Iris pigment epithelial cell (primary cell): ENCODE measurements at regions not wholly inside any gene's neighbourhood (a gene's known extent, or its start where the extent isn't known, plus 50 kb on each side); places are given as distances from the start of the nearest gene placed in this dataset.
"Not testable (repeated sequence)": the region's sequence is repeated elsewhere in the genome, so short reads cannot be mapped to it uniquely, and the experiment has no call there.

Experiments
- DNase-seq: peaks from one replicate; pipeline ENCODE4 v3.0.0-alpha.2; 2011; ENCODE audit warnings: low read depth

GRCh38 chr2:35548171-35548570 lies 807.4 kb upstream of the CRIM1 start:
- peak; percentile 94 for DNase-seq

DNA sequence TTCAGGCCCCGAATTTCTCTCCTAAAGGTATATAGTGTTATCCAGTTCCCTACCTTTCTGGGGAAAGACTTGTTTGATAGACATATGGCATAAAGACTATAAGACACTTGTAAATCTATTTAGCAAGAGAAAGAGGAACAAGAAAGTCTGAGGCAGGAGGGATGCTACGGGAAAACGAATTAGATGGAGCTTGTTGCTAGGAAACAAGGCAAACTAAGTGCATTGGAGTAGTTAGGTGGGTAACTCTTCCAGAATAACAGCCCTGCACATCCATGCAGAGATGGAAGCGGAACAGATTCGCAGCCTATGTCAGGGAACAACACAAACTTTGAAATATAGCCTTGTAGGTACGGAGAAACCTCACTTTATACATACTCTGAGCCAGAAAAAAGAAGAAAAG lies 810.3 kb upstream of the CRIM1 start:
- no peak for DNase-seq

- peak; percentile 38 for DNase-seq
Measured at GRCh38 chr2:35538796-35539195, 816.8 kb upstream of the CRIM1 start.

DNA sequence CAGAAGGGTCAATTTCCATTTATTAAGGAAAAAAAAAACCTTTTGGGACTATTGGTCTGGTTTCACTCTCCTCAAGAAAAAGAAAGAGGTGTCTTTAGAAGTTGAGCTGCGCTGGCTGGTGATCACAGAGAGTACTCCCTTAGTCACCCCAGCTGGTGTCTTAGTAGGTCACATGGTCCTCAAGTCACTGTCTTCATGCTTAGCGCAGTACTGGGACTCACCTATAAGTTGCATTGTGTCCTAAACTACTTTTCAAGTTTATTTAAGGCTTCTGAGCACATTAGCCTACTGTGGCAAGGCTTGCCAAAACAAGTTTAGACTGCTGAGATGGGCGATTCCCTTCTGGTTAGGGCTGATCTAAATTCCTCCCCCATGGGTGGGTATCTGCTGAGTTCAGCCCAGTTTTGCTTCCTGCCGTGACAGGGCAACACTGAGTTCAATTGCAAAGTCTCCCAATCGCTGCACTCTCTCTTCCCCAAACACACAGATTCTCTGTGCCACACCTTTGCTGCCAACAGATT lies 824.9 kb upstream of the CRIM1 start:
- no peak for DNase-seq

DNA sequence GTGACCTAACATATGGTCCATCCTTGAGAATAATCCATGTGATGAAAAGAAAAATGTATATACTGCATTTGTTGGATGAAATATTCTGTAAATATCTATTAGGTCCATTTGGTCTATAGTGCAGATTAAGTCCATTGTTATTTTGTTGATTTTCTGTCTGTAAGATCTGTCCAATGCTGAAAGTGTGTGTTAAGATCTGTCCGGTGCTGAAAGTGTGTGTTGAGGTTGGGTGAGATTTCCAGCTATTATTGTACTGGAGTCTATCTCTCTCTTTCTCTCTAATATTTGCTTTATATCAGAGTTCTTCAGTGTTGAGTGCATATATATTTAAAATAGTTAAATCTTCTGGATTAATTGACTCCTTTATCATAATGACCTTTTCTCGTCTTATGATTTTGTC lies 828.8 kb upstream of the CRIM1 start:
- peak; percentile 31 for DNase-seq

GRCh38 chr2:35522450-35522849 lies 833.1 kb upstream of the CRIM1 start:
- no peak for DNase-seq

GRCh38 chr2:35510636-35511035 lies 844.9 kb upstream of the CRIM1 start:
- peak; percentile 14 for DNase-seq

DNA sequence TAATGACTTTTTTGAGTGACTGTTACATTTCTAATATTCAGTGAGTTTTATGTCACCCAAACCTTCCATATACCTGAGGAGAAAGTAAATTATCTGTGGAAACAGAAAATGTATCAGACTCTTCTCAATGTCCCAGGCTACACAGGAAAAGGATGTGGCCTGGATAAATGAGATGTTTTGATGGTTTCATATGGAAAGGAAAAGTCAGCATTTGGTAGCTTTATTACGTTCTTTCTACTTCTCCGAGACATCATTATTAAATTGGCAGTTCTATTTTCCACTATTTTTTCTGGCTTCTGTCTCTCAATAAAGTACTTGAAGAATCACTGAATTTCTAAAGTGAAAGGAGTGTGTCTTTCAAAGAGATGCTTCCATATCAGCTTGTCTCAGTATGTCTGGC lies 847.0 kb upstream of the CRIM1 start:
- no peak for DNase-seq

- no peak for DNase-seq
Measured at GRCh38 chr2:35504419-35504818, 851.2 kb upstream of the CRIM1 start.

DNA sequence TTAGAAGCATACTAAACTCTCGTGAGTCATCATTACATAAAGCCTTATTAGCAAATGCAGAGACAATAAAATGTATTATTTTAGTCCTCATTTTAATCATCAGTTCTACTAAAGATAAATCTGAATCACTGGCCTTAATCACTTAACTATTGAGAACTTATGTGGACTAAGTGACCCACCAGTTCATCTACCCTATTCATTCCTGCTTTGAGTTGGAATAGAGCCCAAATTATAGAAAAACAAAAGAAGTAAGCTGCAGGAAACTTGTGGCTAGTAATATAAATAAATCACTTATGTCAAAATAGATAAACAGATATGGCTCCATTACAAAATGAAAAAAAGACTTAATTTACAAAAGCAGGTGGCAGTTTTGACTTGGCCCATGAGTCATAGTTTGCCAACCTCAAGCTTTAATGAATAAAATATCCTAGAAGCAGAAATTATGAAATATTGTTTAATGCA lies 851.8 kb upstream of the CRIM1 start:
- peak; percentile 42 for DNase-seq

- no peak for DNase-seq
Measured at GRCh38 chr2:35503311-35503710, 852.3 kb upstream of the CRIM1 start.

- peak; percentile 23 for DNase-seq
Measured at GRCh38 chr2:35501076-35501475, 854.5 kb upstream of the CRIM1 start.

- no peak for DNase-seq
Measured at GRCh38 chr2:35496022-35496421, 859.6 kb upstream of the CRIM1 start.

DNA sequence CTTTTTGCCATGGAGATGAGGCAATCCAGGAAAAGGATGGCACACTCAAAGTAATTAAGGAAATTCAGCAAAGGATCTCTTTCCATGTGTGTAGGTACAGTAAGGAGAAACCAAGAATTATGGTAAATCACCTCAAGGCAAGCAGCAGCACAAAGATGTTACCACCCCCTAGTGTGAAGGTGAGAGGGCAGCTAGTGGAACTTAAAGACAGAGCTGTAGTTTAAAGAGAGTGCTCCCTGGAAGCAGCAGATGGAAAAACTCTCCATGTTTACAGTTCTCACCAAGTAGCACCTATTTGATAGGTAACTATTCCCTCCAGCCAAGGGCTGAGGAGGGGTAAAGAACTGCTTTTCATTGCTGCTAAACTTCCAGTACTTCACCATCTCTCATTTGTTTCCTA lies 860.4 kb upstream of the CRIM1 start:
- DNase-seq: no peak

- not testable (repeated sequence) for DNase-seq
Measured at GRCh38 chr2:35478121-35478520, 877.5 kb upstream of the CRIM1 start.

DNA sequence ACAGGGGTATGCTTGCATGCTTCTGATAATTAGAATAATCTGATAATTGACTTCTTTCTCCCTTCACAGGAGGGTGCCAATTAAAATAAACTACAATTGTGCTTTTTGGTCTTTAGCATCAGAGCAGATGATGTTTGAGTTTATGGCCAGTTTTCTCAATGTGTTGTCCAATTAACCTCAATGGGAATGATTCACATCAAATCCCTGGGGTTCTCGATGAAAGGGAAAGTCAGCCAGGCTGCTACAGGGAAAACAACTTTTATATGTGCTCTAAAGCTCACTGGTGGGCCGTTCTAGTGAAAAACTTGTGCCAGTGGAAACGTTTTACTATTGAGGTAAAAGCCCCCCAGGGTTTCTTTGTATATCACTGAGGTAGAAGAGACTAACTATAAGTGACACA lies 887.3 kb upstream of the CRIM1 start:
- no peak for DNase-seq

DNA sequence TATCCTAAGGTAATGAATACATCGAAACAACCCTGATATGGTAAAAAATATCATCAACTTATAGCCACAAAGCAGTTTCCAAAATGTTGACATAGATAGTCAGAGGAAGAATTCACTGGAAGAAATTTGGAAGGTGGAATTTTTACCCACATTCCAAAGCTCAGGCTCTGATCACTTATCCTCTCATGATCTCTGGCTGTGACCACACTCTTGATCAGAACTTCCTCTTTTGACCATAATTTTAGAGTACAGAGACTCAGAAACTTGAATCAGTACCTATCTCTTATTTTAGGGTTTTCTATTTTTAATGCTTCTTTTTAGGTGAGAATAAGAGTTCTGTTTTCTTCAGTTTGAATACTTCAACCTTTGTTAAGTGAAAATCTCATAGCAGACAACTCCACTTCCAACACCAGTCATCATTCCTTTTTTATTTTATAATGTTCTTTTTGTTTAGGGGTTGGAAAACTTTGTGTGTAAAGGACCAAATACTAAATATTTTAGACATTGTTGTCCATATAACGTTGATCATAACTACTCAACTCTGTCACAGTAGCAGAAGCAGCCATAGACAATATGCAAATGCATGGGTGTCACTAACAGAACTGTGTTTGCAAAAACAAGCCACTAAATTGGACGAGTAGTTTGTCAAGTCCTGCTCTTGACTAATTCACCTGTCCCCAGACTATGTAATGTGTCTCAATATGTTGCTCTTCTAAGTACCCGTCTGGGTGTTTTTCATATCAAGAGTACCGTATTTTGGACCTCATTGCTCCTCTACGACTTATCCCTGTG lies 891.6 kb upstream of the CRIM1 start:
- no peak for DNase-seq

GRCh38 chr2:35462226-35462998 lies 893.2 kb upstream of the CRIM1 start:
- DNase-seq: peak; percentile 83

GRCh38 chr2:35461406-35461805 lies 894.2 kb upstream of the CRIM1 start:
- DNase-seq: no peak

- peak; percentile 42 for DNase-seq
Measured at GRCh38 chr2:35454966-35455638, 900.5 kb upstream of the CRIM1 start.

- DNase-seq: no peak
Measured at GRCh38 chr2:35447821-35448220, 907.8 kb upstream of the CRIM1 start.

DNA sequence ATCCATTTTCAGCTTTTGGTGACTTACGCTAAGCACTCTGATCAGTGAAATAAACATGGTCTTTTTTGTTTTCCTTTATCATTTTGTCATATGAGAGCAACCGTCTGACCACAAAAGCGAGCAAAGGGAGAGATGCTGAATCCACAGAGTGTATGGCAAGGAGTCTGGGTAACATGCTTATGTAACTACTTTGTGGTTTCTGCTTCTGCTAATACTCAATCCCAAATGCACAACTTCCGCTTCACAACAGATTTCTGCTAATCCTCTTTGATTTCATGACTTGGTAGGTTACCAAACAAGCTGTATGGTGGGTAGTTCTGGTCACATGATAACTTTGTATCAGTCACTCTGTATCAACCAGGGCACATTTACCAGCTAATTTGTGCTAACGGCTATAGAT lies 908.4 kb upstream of the CRIM1 start:
- no peak for DNase-seq

DNA sequence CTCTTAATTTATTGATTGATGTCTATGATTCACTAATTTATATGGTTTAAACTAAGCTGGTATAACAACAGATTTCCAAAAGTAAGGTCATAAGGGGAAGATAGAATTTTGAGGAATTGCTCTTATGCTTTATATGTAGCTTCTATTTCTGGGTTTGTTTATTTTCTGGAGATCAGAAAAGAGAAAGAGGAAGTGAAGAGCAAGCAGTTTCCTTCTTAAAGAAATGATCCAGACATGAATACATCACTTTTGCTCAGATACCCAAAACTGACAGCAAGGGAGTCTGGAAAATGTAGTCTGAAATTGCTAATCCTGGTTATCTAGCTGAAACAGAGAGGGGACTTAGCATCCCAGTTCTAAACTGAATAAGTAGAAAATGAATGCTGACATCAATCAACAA lies 912.5 kb upstream of the CRIM1 start:
- no peak for DNase-seq
